Panc1 (cell line): ENCODE measurements at regions not wholly inside any gene's neighbourhood (a gene's known extent, or its start where the extent isn't known, plus 50 kb on each side); places are given as distances from the start of the nearest gene placed in this dataset.

Experiments used
- POLR2AphosphoS5 ChIP-seq: IDR thresholded peaks from 2 replicates; pipeline ENCODE4 v1.6.1; 2012; ENCODE audit warnings: mild to moderate bottlenecking, low read depth, low read length, moderate library complexity
- REST ChIP-seq, 2 experiments: IDR thresholded peaks; 2 replicates each; pipeline ENCODE4 v1.6.1; 2011 to 2012; ENCODE audit warnings: low read depth in 2 of 2, control low read depth in 1 of 2, low read length in 1 of 2, mild to moderate bottlenecking in 1 of 2, moderate library complexity in 1 of 2; ENCODE audit not compliant: insufficient read depth in 1 of 2
- SIN3A ChIP-seq: IDR thresholded peaks from 2 replicates; pipeline ENCODE4 v1.6.1; 2012; ENCODE audit warnings: low read depth, mild to moderate bottlenecking, low read length, moderate library complexity, borderline replicate concordance; ENCODE audit not compliant: insufficient read depth
- TCF7L2 ChIP-seq: IDR thresholded peaks from 2 replicates; pipeline ENCODE4 v1.6.1; 2011; ENCODE audit warnings: mild to moderate bottlenecking, low read depth, low read length, inconsistent platforms
- TF ChIP-seq, protein P1 (sequence below): fragments of 450-650 bp; IDR thresholded peaks from 2 replicates; pipeline ENCODE4 v1.5.1; 2017; ENCODE audit warnings: mild to moderate bottlenecking

- TF ChIP-seq, protein P1, sequence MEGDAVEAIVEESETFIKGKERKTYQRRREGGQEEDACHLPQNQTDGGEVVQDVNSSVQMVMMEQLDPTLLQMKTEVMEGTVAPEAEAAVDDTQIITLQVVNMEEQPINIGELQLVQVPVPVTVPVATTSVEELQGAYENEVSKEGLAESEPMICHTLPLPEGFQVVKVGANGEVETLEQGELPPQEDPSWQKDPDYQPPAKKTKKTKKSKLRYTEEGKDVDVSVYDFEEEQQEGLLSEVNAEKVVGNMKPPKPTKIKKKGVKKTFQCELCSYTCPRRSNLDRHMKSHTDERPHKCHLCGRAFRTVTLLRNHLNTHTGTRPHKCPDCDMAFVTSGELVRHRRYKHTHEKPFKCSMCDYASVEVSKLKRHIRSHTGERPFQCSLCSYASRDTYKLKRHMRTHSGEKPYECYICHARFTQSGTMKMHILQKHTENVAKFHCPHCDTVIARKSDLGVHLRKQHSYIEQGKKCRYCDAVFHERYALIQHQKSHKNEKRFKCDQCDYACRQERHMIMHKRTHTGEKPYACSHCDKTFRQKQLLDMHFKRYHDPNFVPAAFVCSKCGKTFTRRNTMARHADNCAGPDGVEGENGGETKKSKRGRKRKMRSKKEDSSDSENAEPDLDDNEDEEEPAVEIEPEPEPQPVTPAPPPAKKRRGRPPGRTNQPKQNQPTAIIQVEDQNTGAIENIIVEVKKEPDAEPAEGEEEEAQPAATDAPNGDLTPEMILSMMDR, result no peak; the same call in 1 of the 2 replicates
- TF ChIP-seq TCF7L2 (no peak), POLR2AphosphoS5 (no peak), REST (IDR thresholded peaks at IDR 0.05; ENCODE audit: insufficient read depth in 1 of 2, low read depth in 2 of 2, low read length in 1 of 2) (no peak), SIN3A (no peak)
These were observed 808.1 kb downstream of the RNF144A start for GRCh38 chr2:7725171-7725849.
